Fibroblast of upper back skin (primary cell): ENCODE measurements at regions not wholly inside any gene's neighbourhood (a gene's known extent, or its start where the extent isn't known, plus 50 kb on each side); places are given as distances from the start of the nearest gene placed in this dataset.
"Not testable (repeated sequence)": the region's sequence is repeated elsewhere in the genome, so short reads cannot be mapped to it uniquely, and the experiment has no call there.

Experiments used
- DNase-seq: peaks from one replicate; pipeline ENCODE4 v3.0.0-alpha.2; 2013

- DNase-seq: no peak
Observed at GRCh38 chr3:166510382-166510781, 673.2 kb upstream of the BCHE start.

- DNase-seq: not testable (repeated sequence)
Observed at GRCh38 chr3:166500420-166500819, 663.2 kb upstream of the BCHE start.

- DNase-seq: peak; percentile 54
Observed at GRCh38 chr3:166499636-166500035, 662.4 kb upstream of the BCHE start.

GRCh38 chr3:166498446-166498845, 661.2 kb upstream of the BCHE start:
- DNase-seq: no peak

GRCh38 chr3:166489826-166490225, 652.6 kb upstream of the BCHE start:
- DNase-seq: no peak

GRCh38 chr3:166488977-166489672, 651.9 kb upstream of the BCHE start:
- DNase-seq: no peak

GRCh38 chr3:166484470-166484869, 647.2 kb upstream of the BCHE start:
- DNase-seq: no peak

GRCh38 chr3:166481340-166481739, 644.1 kb upstream of the BCHE start:
- DNase-seq: no peak

GRCh38 chr3:166478356-166478755, 641.1 kb upstream of the BCHE start:
- DNase-seq: no peak

GRCh38 chr3:166473501-166473900, 636.3 kb upstream of the BCHE start:
- DNase-seq: no peak

- DNase-seq: no peak
Observed at GRCh38 chr3:166472015-166472414, 634.8 kb upstream of the BCHE start.

GRCh38 chr3:166471074-166471767, 634.0 kb upstream of the BCHE start:
- no peak for DNase-seq

- DNase-seq: peak; percentile 38
Observed at GRCh38 chr3:166462891-166463470, 625.8 kb upstream of the BCHE start.

- DNase-seq: no peak
Observed at GRCh38 chr3:166461626-166462025, 624.4 kb upstream of the BCHE start.

GRCh38 chr3:166457382-166457781, 620.2 kb upstream of the BCHE start:
- DNase-seq: no peak

- peak; percentile 82 for DNase-seq
Observed at GRCh38 chr3:166456286-166456685, 619.1 kb upstream of the BCHE start.

GRCh38 chr3:166455744-166456143, 618.5 kb upstream of the BCHE start:
- DNase-seq: peak; percentile 90

GRCh38 chr3:166453478-166453877, 616.3 kb upstream of the BCHE start:
- no peak for DNase-seq

GRCh38 chr3:166451997-166452396, 614.8 kb upstream of the BCHE start:
- DNase-seq: no peak

- no peak for DNase-seq
Observed at GRCh38 chr3:166447513-166447912, 610.3 kb upstream of the BCHE start.

- DNase-seq: peak; percentile 51
Observed at GRCh38 chr3:166446986-166447385, 609.8 kb upstream of the BCHE start.

- peak; percentile 60 for DNase-seq
Observed at GRCh38 chr3:166446291-166446690, 609.1 kb upstream of the BCHE start.

- no peak for DNase-seq
Observed at GRCh38 chr3:166445865-166446264, 608.6 kb upstream of the BCHE start.

GRCh38 chr3:166444756-166445155, 607.5 kb upstream of the BCHE start:
- no peak for DNase-seq
